ENCODE measurements at regions not wholly inside any gene's neighbourhood (a gene's known extent, or its start where the extent isn't known, plus 50 kb on each side); places are given as distances from the start of the nearest gene placed in this dataset.

DNA sequence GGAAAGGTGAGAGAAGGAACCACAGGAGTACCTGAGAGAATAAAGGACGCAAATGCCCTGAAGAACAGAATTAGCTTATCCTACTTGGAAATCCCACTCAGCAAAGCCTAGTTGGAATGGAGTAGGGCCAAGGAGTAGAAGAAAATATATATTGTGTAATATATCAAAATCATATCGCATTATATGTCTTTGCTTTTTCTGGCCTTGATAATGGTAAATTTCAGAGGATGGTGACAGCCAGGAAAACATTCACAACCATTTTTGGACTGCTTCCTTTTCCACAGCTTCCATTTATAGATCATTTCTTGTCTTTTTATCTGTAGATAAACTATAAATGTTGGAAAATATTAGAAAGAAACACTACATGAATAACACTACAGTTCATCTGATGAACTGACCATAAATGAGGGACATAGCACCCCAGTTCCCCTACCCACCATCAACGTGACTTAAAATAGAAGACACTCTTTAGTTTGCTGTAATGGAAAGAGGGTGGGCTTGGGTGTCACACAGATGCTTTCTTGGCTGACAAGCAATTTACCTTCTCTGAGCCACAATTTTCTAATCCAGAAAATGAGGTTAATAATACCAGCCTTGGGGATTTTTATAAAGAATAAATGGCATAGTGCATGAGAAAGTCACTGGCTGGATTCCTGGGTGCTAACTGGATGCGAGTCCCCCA lies 569.6 kb downstream of the NTRK3 start:
- no peak for DNase-seq (ENCODE audit: low read depth)
- TF ChIP-seq, protein P1, sequence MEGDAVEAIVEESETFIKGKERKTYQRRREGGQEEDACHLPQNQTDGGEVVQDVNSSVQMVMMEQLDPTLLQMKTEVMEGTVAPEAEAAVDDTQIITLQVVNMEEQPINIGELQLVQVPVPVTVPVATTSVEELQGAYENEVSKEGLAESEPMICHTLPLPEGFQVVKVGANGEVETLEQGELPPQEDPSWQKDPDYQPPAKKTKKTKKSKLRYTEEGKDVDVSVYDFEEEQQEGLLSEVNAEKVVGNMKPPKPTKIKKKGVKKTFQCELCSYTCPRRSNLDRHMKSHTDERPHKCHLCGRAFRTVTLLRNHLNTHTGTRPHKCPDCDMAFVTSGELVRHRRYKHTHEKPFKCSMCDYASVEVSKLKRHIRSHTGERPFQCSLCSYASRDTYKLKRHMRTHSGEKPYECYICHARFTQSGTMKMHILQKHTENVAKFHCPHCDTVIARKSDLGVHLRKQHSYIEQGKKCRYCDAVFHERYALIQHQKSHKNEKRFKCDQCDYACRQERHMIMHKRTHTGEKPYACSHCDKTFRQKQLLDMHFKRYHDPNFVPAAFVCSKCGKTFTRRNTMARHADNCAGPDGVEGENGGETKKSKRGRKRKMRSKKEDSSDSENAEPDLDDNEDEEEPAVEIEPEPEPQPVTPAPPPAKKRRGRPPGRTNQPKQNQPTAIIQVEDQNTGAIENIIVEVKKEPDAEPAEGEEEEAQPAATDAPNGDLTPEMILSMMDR (conservative IDR thresholded peaks at IDR 0.05; ENCODE audit: low read depth, low read length) = no peak
- H3K4me3 ChIP-seq (ENCODE audit: low read depth, low read length) = no peak overlapping the region

DNA sequence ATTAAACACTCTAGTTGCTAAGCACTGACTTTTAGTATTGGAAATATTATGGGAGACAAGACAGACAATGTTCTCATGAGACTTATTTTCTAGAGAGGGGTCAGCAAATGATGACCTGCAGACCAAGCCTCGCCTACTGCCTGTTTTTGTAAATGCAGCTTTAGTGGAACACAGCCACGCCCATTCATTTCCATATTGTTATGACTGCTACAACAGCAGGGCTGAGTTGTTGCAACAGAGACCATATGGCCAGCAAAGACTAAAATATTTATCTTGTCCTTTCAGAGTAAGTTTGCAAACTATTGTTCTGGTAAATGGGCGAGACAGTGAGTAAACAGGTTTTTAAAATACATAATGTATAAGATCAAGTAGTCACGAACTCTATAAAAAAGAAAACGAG lies 570.2 kb downstream of the NTRK3 start:
- H3K4me3 ChIP-seq (ENCODE audit: low read depth, low read length) = no peak overlapping the region
- DNase-seq (ENCODE audit: low read depth) = peak; percentile 8
- TF ChIP-seq, protein P1 (conservative IDR thresholded peaks at IDR 0.05; ENCODE audit: low read depth, low read length) = no peak

DNA sequence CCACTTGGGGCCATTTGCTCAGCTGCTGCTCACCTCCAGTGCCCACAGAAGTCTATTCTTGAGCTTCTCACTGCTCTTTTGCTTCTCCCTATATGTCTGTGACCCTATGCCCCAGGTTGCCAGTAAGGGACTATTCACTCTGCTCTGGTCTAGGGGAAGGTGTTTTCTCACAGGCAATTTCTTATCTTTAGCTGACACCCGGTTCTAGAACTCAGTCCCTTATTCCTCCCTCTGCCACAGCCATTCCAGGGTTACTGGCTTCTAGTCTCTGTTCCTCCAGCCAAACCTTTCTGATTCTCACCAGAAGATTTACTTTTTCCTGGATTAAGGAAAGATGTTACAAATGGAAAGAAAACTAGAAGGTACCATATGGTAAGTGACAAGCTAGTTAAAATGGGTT lies 574.0 kb downstream of the NTRK3 start:
- TF ChIP-seq, protein P1 (conservative IDR thresholded peaks at IDR 0.05; ENCODE audit: low read depth, low read length) = no peak
- no peak overlapping the region for H3K4me3 ChIP-seq (ENCODE audit: low read depth, low read length)
- no peak for DNase-seq (ENCODE audit: low read depth)

DNA sequence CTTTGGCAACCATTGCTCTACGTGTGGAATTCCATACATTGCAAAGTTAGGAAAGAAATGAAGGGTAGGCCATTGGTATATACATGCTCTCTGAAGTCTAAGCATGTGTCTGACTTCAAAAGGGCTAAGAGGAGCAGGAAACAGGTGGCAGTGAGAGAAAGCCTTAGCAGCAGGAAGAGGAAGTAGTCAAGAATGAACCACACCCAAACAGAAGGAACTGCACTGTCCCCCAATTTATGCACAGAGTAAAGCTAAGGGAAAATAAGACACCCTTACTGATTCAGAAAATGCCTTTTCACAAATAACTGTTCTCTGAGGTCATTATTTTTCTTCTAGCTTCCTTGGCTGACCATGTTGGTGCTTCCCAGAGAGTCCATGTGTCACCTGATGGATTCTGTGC lies 575.4 kb downstream of the NTRK3 start:
- H3K4me3 ChIP-seq (ENCODE audit: low read depth, low read length) = no peak overlapping the region
- DNase-seq (ENCODE audit: low read depth) = no peak
- TF ChIP-seq, protein P1 (conservative IDR thresholded peaks at IDR 0.05; ENCODE audit: low read depth, low read length) = no peak

DNA sequence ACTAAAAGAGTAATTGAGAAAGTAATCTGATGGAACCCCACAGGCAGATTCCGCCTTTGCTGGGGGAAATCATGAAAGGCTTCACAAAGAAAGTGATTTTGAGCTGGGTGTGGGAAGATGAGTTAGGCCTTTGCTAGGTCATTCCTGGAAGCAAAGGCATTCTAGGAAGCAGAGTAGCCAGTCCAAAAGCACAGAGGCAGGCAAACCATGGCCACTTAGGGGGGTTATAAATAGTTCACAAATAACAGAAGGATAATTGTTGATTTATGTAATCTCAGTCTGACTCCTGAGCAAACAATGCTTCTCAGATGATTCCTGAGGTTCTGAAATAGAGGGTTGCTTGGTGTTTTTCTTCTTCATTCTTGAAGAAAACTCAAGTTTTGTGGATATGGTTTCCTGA lies 576.3 kb downstream of the NTRK3 start:
- TF ChIP-seq, protein P1 (conservative IDR thresholded peaks at IDR 0.05; ENCODE audit: low read depth, low read length) = no peak
- H3K4me3 ChIP-seq (ENCODE audit: low read depth, low read length) = no peak overlapping the region
- DNase-seq (ENCODE audit: low read depth) = no peak

DNA sequence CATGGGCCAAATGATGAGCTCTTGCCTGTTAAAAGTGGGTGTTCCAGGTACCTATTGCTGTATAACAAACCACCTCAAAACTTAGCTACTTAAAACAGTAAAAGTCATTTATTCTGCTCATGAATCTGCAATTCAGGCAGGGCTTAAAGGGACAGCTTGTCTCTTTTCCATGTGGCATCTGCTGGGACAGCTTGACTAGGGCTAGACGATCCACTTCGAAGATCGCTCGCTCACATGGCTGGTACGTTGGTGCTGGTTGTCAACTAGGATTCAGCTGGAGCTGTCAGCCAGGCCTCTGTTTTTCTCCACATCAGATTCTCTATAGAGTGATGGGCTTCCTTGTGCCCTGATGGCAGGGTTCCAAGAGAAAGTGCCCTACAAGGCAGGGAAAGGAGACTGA lies 581.3 kb downstream of the NTRK3 start:
- TF ChIP-seq, protein P1 (conservative IDR thresholded peaks at IDR 0.05; ENCODE audit: low read depth, low read length) = no peak
- no peak overlapping the region for H3K4me3 ChIP-seq (ENCODE audit: low read depth, low read length)
- no peak for DNase-seq (ENCODE audit: low read depth)

Measured in choroid plexus epithelial cell (primary cell).